ENCODE measurements at regions not wholly inside any gene's neighbourhood (a gene's known extent, or its start where the extent isn't known, plus 50 kb on each side); places are given as distances from the start of the nearest gene placed in this dataset.
A peak's percentile ranks its signal among the peaks of the same experiment; 100 is the strongest.
"Not testable (repeated sequence)": the region's sequence is repeated elsewhere in the genome, so short reads cannot be mapped to it uniquely, and the experiment has no call there.

- Histone ChIP-seq H3K36me3 (ENCODE audit: control insufficient read depth in 4 of 4, insufficient read depth in 4 of 4, low read length in 4 of 4) (no peaks in the 10 kb centered on the region), H3K4me3 (no peak overlapping the region), H3K9me3 (ENCODE audit: control insufficient read depth in 4 of 4, insufficient read depth in 3 of 4, low read length in 3 of 4) (peaks cover 0 to 3% (median 1%) of the 10 kb centered on the region in 4 donors), H3K27ac (ENCODE audit: low read depth in 1 of 2, low read length in 1 of 2) (no peak overlapping the region), H3K4me1 (ENCODE audit: control insufficient read depth in 5 of 5, insufficient read depth in 5 of 5, low read length in 5 of 5) (no peaks in the 10 kb centered on the region), H3K27me3 (ENCODE audit: control insufficient read depth in 3 of 3, insufficient read depth in 3 of 3, low read length in 2 of 3) (no peaks in the 10 kb centered on the region), H3K9ac (ENCODE audit: insufficient read depth in 1 of 2, low read length in 2 of 2) (no peak overlapping the region)
- peak in 2 of 3 donors; percentile 54 to 71 for DNase-seq
- ATAC-seq (ENCODE audit: insufficient read depth, low FRiP score) = no peak
- TF ChIP-seq CTCF (IDR thresholded peaks at IDR 0.05; ENCODE audit: control extremely low read depth, extremely low read depth) = no peak
- 52 to 56% methylated on average over 2 of the region's 2 CpGs for WGBS, 2 donors
Measured at GRCh38 chr7:110317541-110318265, 773.2 kb upstream of the LRRN3 start.

GRCh38 chr7:110320285-110320684 is 770.6 kb upstream of the LRRN3 start:
- H3K9me3 ChIP-seq (ENCODE audit: control insufficient read depth in 4 of 4, insufficient read depth in 3 of 4, low read length in 3 of 4); H3K4me1 ChIP-seq (ENCODE audit: control insufficient read depth in 5 of 5, insufficient read depth in 5 of 5, low read length in 5 of 5); H3K27me3 ChIP-seq (ENCODE audit: control insufficient read depth in 3 of 3, insufficient read depth in 3 of 3, low read length in 2 of 3); H3K9ac ChIP-seq (ENCODE audit: insufficient read depth in 1 of 2, low read length in 2 of 2); DNase-seq; H3K36me3 ChIP-seq (ENCODE audit: control insufficient read depth in 4 of 4, insufficient read depth in 4 of 4, low read length in 4 of 4); ATAC-seq (ENCODE audit: insufficient read depth, low FRiP score); H3K27ac ChIP-seq (ENCODE audit: low read depth in 1 of 2, low read length in 1 of 2); H3K4me3 ChIP-seq: not testable (repeated sequence)
- WGBS, 2 donors = 87 to 88% methylated on average over 5 of the region's 5 CpGs

GRCh38 chr7:110322796-110323195 is 768.1 kb upstream of the LRRN3 start:
- no peaks in the 10 kb centered on the region for H3K4me1 ChIP-seq (ENCODE audit: control insufficient read depth in 5 of 5, insufficient read depth in 5 of 5, low read length in 5 of 5)
- peaks cover 0 to 3% (median 1%) of the 10 kb centered on the region in 4 donors for H3K9me3 ChIP-seq (ENCODE audit: control insufficient read depth in 4 of 4, insufficient read depth in 3 of 4, low read length in 3 of 4)
- TF ChIP-seq CTCF (IDR thresholded peaks at IDR 0.05; ENCODE audit: control extremely low read depth, extremely low read depth) = no peak
- H3K27ac ChIP-seq (ENCODE audit: low read depth in 1 of 2, low read length in 1 of 2) = no peak overlapping the region
- no peak overlapping the region for H3K9ac ChIP-seq (ENCODE audit: insufficient read depth in 1 of 2, low read length in 2 of 2)
- no peak overlapping the region for H3K4me3 ChIP-seq
- H3K27me3 ChIP-seq (ENCODE audit: control insufficient read depth in 3 of 3, insufficient read depth in 3 of 3, low read length in 2 of 3) = no peaks in the 10 kb centered on the region
- DNase-seq = no peak
- ATAC-seq (ENCODE audit: insufficient read depth, low FRiP score) = no peak
- H3K36me3 ChIP-seq (ENCODE audit: control insufficient read depth in 4 of 4, insufficient read depth in 4 of 4, low read length in 4 of 4) = no peaks in the 10 kb centered on the region
- WGBS, 2 donors = 72% methylated on average over 2 of the region's 2 CpGs

GRCh38 chr7:110326966-110327365 is 764.0 kb upstream of the LRRN3 start:
- no peaks in the 10 kb centered on the region for H3K9me3 ChIP-seq (ENCODE audit: control insufficient read depth in 4 of 4, insufficient read depth in 3 of 4, low read length in 3 of 4)
- no peak overlapping the region for H3K9ac ChIP-seq (ENCODE audit: insufficient read depth in 1 of 2, low read length in 2 of 2)
- no peak for TF ChIP-seq CTCF (IDR thresholded peaks at IDR 0.05; ENCODE audit: control extremely low read depth, extremely low read depth)
- no peaks in the 10 kb centered on the region for H3K4me1 ChIP-seq (ENCODE audit: control insufficient read depth in 5 of 5, insufficient read depth in 5 of 5, low read length in 5 of 5)
- H3K36me3 ChIP-seq (ENCODE audit: control insufficient read depth in 4 of 4, insufficient read depth in 4 of 4, low read length in 4 of 4) = no peaks in the 10 kb centered on the region
- DNase-seq (no peak), ATAC-seq (ENCODE audit: insufficient read depth, low FRiP score) (no peak)
- no peak overlapping the region for H3K27ac ChIP-seq (ENCODE audit: low read depth in 1 of 2, low read length in 1 of 2)
- no peaks in the 10 kb centered on the region for H3K27me3 ChIP-seq (ENCODE audit: control insufficient read depth in 3 of 3, insufficient read depth in 3 of 3, low read length in 2 of 3)
- no peak overlapping the region for H3K4me3 ChIP-seq
- WGBS, 2 donors = 88 to 95% methylated on average over 4 of the region's 4 CpGs
